Adrenal gland (tissue), 9 donors: ENCODE measurements at regions not wholly inside any gene's neighbourhood (a gene's known extent, or its start where the extent isn't known, plus 50 kb on each side); places are given as distances from the start of the nearest gene placed in this dataset.

Experiments
- DNase-seq, 7 donors: peaks; one replicate each; pipeline ENCODE4 v3.0.0-alpha.2; 2019 to 2020
- H3K27ac ChIP-seq, 5 donors: fragments of 200-600 bp; sonication (generic) in 4 of 5; 1 replicate in 3 of 5; 2 replicates in 2 of 5; pipeline versions ENCODE4 v1.5.1 to v1.8.0; 2016 to 2020; ENCODE audit warnings: mild to moderate bottlenecking in 1 of 5
- H3K27me3 ChIP-seq: fragments of 200-600 bp; 2 replicates; pipeline ENCODE4 v1.8.0; 2021
- H3K36me3 ChIP-seq, 2 donors: fragments of 200-600 bp; replicated peaks in 1 of 2; 1 replicate in 1 of 2; 2 replicates in 1 of 2; pipeline versions ENCODE4 v1.5.1 to v1.8.0; 2018 to 2022
- H3K4me1 ChIP-seq, 2 donors: fragments of 200-600 bp; replicated peaks in 1 of 2; 1 replicate in 1 of 2; 2 replicates in 1 of 2; pipeline versions ENCODE4 v1.5.1 to v1.8.0; 2018 to 2021
- H3K4me3 ChIP-seq, 4 donors: fragments of 200-600 bp; sonication (generic) in 3 of 4; one replicate each; pipeline ENCODE4 v1.5.1; 2016 to 2018
- H3K9me3 ChIP-seq, 3 donors: fragments of 200-600 bp; sonication (generic) in 1 of 3; replicated peaks in 1 of 3; 1 replicate in 2 of 3; 2 replicates in 1 of 3; pipeline versions ENCODE4 v1.5.1 to v1.8.0; 2016 to 2021
- CTCF ChIP-seq, 6 experiments: fragments of 450-650 bp in 4 of 6; fragments of 200-600 bp in 2 of 6; sonication (generic) in 1 of 6; IDR thresholded peaks; 1 replicate in 5 of 6; 2 replicates in 1 of 6; pipeline versions ENCODE4 v1.5.1 to v1.8.0; 2016 to 2021; ENCODE audit warnings: antibody characterized with exemption in 6 of 6, mild to moderate bottlenecking in 2 of 6, moderate library complexity in 1 of 6
- POLR2A ChIP-seq, 2 donors: fragments of 450-650 bp; IDR thresholded peaks; one replicate each; pipeline ENCODE4 v1.6.1; 2017; ENCODE audit warnings: antibody characterized with exemption in 2 of 2, mild to moderate bottlenecking in 2 of 2, moderate library complexity in 1 of 2
- WGBS, 4 donors: extraction: QIAGEN DNeasy Blood & Tissue Kit in 2 of 4; methylation state at CpG; one replicate each; pipeline versions ENCODE4 v1.1.5 to v1.1.7; 2013 to 2017; 5-methylcytosine and 5-hydroxymethylcytosine counted together
- intact Hi-C, 2 donors: fragments of 100-400 bp; cut with DNase I; formaldehyde crosslinking; loops; one replicate each; pipeline versions ENCODE4 v1.14.1 to v1.15.0; 2022 to 2023
- donor health status: healthy with polysubstance abuse.
- donor health status: Bipolar disorder and iron deficiency.
- donor health status: DM: yes; HTN: yes; CAD: no.
- donor health status: DM: no; HTN: no; CAD: no.
- donor health status: DM: no; HTN: no; CAD: no.

GRCh38 chr17:12549499-12550041, 116.1 kb upstream of the MYOCD start:
- WGBS, 4 donors: 33 to 40% (median 35%) methylated on average over 14 of the region's 14 CpGs
- intact Hi-C loops: no loop called here
- Histone ChIP-seq H3K36me3 (no peaks in the 10 kb centered on the region), H3K4me1 (no peaks in the 10 kb centered on the region), H3K4me3 (no peak overlapping the region), H3K27me3 (no peaks in the 10 kb centered on the region), H3K27ac (no peak overlapping the region), H3K9me3 (no peaks in the 10 kb centered on the region)
- TF ChIP-seq POLR2A (IDR thresholded peaks at IDR 0.05): no peak
- TF ChIP-seq CTCF (IDR thresholded peaks at IDR 0.05): no peak
- DNase-seq: no peak

- H3K27ac ChIP-seq: no peak overlapping the region
- WGBS, 4 donors: 68 to 78% (median 76%) methylated on average over 3 of the region's 3 CpGs
- TF ChIP-seq POLR2A (IDR thresholded peaks at IDR 0.05) (no peak), CTCF (IDR thresholded peaks at IDR 0.05) (no peak)
- no peaks in the 10 kb centered on the region for H3K9me3 ChIP-seq
- no peak for DNase-seq
- intact Hi-C loops: no loop called here
- H3K36me3 ChIP-seq: no peaks in the 10 kb centered on the region
- H3K4me1 ChIP-seq: no peaks in the 10 kb centered on the region
- no peaks in the 10 kb centered on the region for H3K27me3 ChIP-seq
- H3K4me3 ChIP-seq: no peak overlapping the region
Measured at GRCh38 chr17:12553625-12554024, 112.1 kb upstream of the MYOCD start.

- Histone ChIP-seq H3K9me3 (no peaks in the 10 kb centered on the region), H3K27me3 (no peaks in the 10 kb centered on the region), H3K27ac (no peak overlapping the region), H3K36me3 (no peaks in the 10 kb centered on the region), H3K4me1 (no peaks in the 10 kb centered on the region), H3K4me3 (no peak overlapping the region)
- DNase-seq: no peak
- intact Hi-C loops: no loop called here
- TF ChIP-seq CTCF (IDR thresholded peaks at IDR 0.05) (no peak), POLR2A (IDR thresholded peaks at IDR 0.05) (no peak)
- 77 to 88% (median 84%) methylated on average over 4 of the region's 4 CpGs for WGBS, 4 donors
Measured at GRCh38 chr17:12554251-12554650, 111.4 kb upstream of the MYOCD start.

GRCh38 chr17:12566291-12566690, 99.4 kb upstream of the MYOCD start:
- no peak for DNase-seq
- intact Hi-C loops: no loop called here
- H3K27ac ChIP-seq: no peak overlapping the region
- no peak overlapping the region for H3K4me3 ChIP-seq
- H3K9me3 ChIP-seq: no peaks in the 10 kb centered on the region
- H3K27me3 ChIP-seq: no peaks in the 10 kb centered on the region
- no peaks in the 10 kb centered on the region for H3K36me3 ChIP-seq
- TF ChIP-seq CTCF (IDR thresholded peaks at IDR 0.05): no peak
- WGBS, 4 donors: 38 to 56% (median 44%) methylated on average over 4 of the region's 4 CpGs
- H3K4me1 ChIP-seq: no peaks in the 10 kb centered on the region
